Stimulated activated CD4-positive, alpha-beta T cell treated with anti-CD3 and anti-CD28 coated beads, Interleukin-2, amount 100 ng/mL, for 4 hours (primary cell): ENCODE measurements at regions not wholly inside any gene's neighbourhood (a gene's known extent, or its start where the extent isn't known, plus 50 kb on each side); places are given as distances from the start of the nearest gene placed in this dataset.
"Not testable (repeated sequence)": the region's sequence is repeated elsewhere in the genome, so short reads cannot be mapped to it uniquely, and the experiment has no call there.

Experiments used
- DNase-seq: peaks from one replicate; pipeline ENCODE4 v3.0.0-alpha.2; 2020; ENCODE audit warnings: low read depth

DNA sequence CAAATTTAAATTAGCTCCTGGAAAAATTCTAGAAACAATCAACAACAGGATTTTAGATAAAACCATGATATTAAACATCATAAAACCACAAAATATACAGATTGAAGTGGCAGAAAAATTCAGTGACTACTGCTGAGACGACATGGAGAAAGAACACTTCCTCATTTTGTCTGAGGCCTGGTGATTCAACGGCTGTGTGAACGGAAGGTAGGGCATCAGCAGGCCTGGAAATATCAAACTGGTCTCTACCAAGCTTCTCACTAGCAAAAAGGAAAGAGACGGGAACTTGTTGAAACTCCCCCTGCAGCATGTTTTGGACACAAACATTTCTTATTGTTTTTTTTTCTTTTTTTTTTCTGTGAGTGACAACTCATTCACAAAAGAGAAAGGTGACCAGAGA lies 58.0 kb upstream of the AHI1 start:
- DNase-seq, result no peak

DNA sequence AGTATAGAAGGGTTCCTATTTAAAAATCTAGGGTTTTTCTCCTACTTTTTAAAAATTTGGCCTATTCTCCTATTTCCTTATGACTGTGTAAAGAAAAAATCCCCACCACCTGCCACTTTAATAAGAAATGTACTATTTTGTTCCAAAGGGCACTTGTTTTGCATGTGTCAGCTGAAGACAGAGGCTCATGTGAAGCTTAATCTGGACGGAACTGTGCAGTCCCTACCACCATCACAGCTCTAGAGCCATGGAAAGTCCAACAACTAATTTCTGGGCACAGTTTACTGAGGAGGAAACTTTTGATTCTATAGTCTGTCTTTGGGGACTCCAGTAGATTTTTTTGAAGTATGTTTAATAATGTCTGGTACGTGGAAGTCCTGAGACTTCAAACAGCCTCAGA lies 60.0 kb upstream of the AHI1 start:
- no peak for DNase-seq

DNA sequence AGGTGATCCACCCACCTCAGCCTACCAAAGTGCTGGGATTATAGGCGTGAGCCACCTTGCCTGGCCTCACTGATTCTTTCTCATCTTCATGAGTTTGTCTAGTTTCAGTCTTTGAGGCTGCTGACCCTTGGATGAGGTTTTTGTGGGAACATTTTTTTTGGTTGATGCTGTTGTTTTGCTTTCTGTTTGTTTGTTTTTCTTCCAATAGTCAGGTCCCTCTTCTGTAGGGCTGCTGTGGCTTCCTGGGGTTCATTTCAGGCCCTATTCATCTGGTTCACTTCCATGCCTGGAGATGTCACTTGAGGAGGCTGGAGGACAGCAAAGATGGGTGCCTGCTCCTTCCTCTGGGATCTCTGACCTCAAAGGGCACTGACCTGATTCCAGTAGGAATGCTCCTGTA lies 68.1 kb upstream of the AHI1 start:
- DNase-seq, result not testable (repeated sequence)

DNA sequence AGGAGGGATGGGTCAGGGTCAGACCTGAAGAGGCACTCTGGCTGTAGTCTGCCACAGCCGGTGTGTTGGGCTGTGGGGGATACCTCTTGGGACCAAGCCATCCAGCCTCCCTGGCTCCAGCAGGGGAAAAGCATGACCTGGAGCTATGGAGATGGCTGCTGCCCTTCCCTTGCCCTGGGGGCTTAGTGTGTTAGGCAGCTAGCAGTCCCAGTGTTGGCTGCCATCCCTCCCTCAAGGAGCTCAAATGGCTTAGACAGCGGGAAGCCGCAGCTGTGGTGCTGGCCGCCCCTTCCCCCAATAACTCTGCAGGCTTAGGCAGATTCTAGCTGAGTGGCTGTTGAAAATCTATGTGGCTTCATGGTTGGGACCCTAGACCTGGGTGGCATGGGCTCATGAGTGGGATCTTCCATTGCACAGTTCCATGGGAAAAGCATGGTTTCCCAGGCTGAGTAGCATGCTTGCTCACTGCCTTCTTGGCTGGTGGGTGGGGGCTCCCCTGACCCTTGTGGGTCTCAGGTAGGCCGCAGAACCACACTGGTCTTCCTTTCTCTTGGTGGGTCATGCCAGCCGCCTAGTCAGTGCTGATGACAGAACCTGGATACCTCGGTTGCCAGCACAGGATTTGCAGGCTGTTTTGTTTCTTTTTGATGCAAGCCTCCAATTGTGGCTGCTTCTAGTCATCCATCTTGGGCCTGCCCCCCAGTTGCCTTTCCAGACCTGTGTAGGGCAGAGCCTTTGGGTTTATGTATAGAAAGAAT lies 69.0 kb upstream of the AHI1 start:
- no peak for DNase-seq

DNA sequence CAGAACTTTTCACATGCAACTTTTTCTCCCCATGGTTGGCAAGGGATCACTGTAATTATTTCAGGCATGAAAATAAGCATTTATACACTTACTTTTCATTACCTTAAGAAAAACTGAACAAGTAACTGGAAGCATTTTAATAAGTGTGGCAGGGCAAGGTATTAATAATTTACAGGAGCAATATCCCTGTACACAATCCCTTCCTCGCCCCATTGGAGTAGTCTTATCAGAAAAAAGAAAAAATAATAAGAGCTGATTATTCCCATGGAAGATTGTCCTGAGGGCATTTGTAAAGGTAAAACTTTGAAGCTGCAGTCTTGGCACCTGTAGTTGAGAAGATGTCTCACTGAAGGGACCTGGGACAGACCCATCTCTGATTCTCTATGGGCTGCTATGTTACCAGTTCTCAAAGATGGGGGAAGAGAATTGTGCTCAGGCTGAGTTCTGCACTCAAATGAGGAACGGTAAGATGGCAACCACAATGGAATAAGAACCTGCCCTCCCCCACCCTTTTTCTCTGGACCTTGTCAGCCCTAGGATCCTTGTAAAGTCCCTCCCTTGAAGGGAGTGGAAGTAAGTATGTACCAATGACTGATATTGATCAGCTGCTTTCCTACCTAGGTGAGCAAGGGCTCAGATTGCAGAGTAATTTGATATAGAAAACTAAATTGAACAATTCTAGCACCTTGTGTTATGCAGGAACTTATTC lies 70.0 kb upstream of the AHI1 start:
- no peak for DNase-seq

DNA sequence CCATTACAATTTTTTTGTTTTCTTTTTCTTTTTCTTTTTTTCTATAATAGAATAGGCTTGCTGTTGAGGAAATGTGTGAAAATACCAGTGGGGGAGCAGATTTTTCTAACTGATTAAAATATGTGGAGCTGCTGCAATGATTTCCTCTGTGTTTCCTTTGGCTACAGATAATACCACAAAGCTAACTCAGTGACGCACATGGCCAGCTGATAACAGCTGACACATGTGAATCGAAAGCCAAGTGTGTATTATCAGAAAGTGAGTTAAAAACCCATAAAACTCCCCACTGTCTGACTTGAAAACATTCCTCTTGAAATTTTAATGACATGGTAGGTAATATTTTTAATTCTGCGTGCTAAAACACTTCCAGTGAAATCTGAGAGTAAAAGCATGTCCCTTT lies 70.8 kb upstream of the AHI1 start:
- DNase-seq, result no peak

DNA sequence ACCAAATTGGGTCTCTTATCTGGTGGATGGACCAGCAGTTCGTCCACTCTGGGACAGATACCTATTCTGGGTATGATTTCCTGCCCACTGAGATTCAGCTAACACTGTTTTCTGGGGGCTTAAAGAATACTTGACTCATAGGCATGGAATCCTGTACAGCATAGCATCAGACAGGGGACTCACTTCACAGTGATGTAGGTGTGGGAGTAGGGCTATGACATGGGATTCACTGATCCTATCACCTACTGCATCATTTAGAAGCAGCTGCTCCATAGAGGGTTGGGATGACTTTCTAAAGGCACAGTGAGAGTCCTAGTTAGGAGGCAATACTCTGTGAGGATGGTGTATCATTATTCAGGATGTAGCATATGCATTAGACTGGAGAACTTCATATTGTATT lies 74.5 kb upstream of the AHI1 start:
- no peak for DNase-seq

DNA sequence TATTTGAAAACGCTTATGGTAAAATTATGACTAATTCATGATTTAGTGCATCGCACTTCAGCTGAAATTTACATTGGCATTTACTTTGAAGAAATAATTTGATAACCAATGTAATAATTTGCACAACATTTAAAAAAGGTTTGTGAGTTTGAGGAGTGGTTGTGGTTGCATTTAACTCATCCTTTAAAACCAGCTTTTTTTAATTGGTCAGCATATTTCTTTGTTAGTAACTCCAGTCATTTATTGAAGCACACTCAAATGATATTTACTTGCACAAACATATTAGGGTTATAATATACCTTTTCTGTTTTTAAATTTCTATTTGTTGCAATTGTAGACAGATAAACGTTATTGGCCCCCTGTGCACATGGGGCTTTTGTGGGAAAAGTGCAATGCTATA lies 78.1 kb upstream of the AHI1 start:
- DNase-seq, result no peak

DNA sequence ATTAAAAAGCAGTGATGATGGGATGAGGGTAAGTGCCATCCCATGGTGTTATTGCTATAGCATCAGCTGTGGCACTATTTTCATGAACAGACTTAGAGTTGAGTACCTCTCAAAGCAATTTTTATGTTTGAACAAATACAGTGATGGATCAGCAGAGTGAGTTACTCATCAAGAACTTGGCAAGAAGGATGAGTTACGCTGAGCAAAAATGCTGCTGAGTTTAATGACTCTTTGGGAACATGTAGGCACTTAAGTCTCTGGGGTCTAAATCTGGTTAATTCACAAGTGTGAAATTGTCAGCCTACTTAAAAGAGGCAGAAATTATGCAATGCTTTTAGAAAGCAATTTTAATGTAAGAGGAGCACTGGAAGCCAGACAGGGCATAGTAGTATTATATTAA lies 78.5 kb upstream of the AHI1 start:
- no peak for DNase-seq

DNA sequence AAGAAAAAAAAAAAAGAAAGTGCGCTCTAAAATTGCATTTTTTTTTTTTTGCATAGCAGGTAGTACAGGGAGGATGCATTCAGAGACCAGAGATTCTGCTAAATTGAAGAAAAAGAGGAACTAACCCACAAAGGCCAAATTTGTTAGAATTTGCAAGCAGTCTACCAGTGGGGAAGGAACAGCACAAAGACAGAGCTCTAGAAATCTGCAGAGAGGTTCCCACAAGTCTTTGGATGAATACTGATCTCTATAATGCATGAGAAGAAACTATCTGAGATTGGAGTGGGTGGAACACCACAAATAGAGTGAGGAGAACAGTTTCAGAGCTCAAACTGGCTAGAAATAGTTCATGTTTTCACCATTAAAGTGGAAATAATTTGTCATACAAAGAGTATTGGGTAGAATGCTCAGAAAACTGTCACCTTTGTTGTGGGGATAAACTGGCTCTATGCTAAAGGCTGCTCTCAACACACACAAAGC lies 79.6 kb upstream of the AHI1 start:
- no peak for DNase-seq

DNA sequence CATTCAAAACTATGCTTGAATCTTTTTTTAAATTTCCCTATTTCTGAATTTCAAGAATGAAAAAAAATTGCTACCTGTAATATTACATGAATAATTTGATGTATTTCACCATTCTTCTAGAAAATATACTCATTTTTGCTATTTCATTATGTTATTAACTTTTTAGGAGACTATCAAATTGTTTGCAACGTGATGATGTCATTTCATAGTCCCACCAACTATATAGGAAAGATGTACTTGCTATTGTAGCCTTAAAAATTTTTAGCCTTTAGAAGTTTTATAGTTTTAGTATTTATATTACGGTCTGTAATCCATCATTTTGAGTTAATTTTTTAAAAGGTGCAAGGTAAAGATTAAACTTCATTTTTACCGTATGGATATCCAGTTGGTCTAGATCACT lies 81.4 kb upstream of the AHI1 start:
- no peak for DNase-seq

DNA sequence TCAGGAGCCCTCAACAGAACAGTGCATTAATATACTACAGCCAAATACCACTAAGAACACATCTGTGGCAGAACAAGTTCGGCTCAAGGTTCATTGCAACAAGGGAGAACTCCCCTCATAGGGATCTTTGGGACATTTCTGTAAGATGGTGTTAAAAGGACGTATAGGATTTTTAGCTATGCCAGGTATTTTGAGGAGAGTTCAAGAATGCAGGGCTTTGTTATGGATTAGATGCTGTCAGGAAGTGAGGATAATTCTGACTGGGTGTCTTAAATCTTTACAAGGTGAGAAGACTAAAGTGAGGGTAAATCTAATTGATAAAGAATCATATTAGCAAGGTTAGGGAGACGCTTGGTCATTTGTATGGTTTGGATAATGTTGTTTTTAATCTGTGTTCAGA lies 83.7 kb upstream of the AHI1 start:
- DNase-seq, result no peak

DNA sequence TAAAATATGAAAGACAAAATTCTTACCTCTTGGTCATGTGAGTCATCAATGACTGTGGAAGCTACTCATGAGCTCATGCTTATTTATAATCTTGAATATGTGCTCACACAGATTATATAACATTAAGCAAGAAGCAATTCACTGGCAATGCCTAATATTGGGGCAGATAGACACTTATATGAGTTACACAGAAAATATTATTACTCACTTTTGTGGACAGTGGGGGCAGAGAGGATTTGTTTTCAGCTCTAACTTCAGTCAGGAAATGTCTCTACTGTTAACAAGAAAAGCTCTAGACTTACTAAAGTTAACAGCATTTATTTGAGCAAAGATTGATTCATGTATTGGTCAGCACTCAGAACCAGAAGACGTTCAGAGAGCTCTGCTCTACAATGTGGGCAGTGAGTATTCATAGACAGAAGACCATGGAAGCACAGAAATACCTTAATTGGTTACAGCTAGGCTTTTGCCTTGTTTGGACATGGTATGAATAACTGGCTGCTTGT lies 85.8 kb upstream of the AHI1 start:
- DNase-seq, result no peak

DNA sequence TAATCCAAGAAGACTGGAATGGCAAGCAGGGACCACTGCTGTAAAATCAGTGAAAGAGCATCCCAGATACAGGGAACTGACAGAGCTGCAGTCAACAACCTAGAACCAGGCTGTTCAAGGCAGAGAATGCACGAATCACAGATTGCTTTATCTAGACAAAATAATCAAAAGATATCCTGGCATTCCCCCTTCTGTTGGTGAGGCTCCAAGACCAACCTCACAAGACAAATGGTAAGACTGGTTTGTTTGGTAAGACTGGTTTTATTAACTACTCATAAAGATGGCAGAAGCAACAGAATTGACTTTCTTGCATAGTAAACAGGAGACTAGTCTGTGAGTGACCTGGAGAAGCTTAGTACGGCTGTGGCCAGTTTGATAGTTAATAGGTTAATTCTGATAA lies 88.8 kb upstream of the AHI1 start:
- no peak for DNase-seq

DNA sequence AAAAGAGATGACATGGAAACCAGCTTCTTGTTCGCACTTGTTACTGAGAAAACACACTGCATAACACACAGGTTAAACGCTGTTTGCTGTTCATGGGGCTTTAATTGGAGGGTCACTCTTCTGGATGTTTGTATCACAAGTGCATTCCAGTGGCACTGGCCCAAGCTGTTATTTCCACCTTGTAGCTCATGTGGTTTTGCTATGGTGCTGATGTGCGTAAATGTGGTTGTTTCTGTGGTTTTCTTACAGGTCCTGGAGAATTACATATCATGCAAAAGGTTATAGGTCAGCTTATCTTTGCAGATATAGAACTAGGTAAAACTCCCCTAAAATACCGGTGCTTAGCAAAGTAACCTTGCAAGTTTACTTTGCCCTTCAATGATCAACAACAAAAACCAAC lies 89.3 kb upstream of the AHI1 start:
- DNase-seq, result no peak

DNA sequence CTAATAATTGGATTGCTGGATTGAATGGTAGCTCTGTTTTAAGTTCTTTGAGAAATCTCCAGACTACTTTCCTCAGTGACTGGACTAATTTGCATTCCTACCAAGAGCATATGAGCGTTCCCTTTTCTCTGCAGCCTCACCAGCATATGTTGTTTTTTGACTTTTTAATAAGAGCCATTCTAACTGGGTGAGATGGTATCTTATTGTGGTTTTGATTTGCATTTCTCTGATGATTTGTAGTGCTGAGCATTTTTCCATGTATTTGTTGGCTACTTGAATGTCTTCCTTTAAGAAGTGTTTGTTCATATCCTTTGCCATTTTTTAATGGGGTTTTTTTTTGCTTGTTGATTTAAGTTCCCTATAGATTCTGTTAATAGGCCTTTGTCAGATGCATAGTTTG lies 94.7 kb upstream of the AHI1 start:
- DNase-seq, result no peak

DNA sequence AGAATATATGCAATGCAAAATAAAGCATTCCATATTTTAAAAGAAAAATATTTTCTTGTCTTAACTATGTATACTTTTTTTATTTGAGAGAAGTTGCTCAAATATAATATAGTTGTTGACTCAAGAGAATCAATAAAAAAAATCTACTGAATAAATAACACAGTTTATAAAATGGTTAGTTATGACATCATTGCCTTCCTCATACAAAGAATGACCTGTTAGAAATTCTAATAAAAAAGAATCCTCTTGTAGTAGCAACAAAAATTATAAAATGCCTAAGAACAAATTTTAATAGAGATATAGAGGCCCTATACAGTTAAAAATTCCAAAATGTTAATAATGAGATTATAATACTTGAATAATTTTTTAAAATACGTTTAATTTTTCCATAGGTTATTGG lies 96.5 kb upstream of the AHI1 start:
- DNase-seq, result no peak

DNA sequence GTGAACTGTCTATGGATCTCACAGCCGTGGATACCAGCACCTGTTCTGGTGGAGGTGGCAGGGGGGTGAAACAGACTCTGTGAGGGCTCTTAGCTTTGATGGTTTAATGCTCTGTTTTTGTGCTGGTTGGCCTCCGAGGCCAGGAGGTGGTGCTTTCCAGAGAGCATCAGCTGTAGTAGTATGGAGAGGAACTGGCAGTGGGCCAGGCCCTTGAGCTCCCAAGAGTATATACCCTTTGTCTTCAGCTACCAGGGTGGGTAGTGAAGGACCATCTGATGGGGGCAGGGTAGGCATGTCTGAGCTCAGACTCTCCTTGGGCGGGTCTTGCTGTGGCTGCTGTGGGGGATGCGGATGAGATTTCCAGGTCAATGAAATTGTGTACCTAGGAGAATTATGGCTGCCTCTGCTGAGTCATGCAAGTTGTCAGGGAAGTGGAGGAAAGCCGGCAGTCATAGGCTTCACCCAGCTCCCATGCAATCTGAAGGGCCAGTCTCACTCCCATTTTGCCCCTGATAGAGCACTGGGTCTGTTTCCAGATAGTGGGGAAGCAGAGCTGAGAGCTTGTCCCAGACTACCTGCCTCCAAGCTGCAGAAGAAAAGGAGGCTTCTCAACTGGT lies 102.7 kb upstream of the AHI1 start:
- DNase-seq, result no peak

DNA sequence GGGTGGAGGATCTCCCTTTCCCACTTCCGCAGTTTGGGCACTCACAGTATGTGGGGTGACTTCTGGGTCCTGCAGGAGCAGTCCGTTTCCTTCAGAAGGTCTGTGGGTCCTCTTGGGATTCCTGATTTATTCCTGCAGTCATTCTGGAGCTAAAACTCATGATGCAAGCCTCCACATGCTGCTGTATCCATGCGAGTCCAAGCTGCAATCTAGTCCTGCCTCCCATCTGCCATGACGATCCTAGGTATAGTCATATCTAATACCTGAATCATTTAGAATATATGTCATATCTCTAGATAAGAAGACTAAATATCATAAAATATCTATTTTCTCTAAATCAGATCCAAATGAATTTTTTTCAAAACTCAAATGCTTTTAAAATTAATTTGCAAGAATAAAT lies 103.4 kb upstream of the AHI1 start:
- DNase-seq, result no peak

DNA sequence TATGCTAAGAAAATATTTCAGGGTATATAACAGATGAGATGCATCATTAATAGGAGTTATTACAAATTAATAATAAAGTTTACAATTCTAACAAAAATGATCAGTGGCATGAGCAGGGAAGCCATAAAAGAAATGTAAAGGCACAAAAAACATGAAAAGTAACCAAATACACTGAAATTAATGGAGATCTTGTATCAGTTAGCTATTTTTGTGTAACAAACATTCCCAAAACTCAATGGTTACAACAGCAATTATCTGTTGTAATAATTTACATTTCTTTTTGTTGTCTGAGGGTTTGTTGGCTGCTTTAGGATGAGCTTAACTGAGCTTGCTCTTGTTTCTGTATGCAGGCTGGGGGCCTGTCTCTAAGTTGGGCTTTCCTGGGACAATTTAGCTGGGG lies 104.3 kb upstream of the AHI1 start:
- no peak for DNase-seq

DNA sequence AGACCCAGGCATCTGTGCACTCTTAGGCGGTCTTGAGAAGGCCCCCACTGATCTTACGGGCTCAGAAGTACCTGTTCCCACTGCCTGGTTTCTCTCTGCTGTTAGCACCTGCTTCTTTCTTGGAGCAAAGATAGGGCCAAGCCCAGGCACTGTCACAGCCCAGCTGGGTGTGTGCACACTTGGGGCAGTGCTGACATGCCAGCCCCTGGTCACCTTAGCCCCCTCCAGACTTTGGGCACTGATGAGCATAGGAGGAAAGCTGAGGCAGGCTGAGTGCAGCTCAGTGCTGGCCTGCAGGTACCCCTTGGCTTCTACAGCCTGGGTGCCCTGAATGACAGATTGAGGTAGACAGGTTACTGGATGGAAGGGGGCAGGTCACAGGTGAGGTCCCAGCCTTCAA lies 105.7 kb upstream of the AHI1 start:
- DNase-seq, result no peak

DNA sequence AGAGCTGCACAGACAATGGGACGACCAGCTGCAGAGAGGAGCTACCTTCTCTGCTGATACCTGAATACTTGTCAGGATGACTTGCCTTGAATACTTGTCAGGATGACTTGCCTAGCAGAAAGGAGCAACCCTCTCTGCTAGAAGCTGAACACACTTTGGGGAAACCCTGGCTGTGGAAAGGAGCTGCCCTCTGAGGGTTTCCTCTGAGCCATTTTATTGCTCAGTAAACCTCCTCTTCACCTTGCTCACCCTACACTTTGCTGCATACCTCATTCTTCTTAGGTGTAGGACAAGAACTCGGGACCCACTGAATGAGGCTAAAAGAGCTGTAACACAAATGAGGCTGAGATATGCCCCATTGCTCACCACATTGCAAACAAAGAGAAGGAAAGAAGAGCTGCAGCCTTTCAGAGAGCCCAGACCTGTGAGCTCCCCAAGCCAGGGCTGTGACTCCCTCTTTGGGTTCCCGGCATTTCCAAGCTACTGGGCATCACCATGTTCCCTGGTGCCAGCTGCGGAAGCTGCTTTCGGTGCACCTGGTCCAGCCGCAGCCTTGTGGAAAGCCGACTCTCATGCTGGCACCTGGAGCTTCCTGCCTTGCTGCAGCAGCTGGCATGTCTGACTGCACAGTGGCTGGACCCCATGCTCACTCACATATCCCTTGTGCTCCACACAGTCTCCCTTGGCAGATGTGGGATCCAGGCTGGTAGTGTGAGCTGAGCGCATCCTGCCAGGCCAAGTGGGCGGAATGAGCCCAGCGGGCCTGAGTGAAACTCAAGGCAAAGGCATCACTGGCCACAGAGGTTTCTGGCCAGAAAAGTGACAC lies 106.7 kb upstream of the AHI1 start:
- no peak for DNase-seq
